Neural cell (in vitro differentiated cells): ENCODE measurements at regions not wholly inside any gene's neighbourhood (a gene's known extent, or its start where the extent isn't known, plus 50 kb on each side); places are given as distances from the start of the nearest gene placed in this dataset.

Source experiments
- CTCF ChIP-seq: fragments of 450-650 bp; IDR thresholded peaks from 2 replicates; pipeline ENCODE4 v1.5.1; 2014; ENCODE audit warnings: antibody characterized with exemption, mild to moderate bottlenecking, moderate library complexity; ENCODE audit not compliant: poor library complexity, severe bottlenecking
- EP300 ChIP-seq: fragments of 450-650 bp; conservative IDR thresholded peaks from 2 replicates; pipeline ENCODE4 v1.6.1; 2014; ENCODE audit warnings: antibody characterized with exemption, mild to moderate bottlenecking, moderate library complexity; ENCODE audit not compliant: poor library complexity, severe bottlenecking
- EZH2 ChIP-seq: fragments of 200-600, 300-800 bp; shearing (Covaris generic), sonication (generic); IDR thresholded peaks from 2 replicates; pipeline ENCODE4 v1.6.1; 2014; ENCODE audit warnings: antibody characterized with exemption, low read length, borderline replicate concordance, mild to moderate bottlenecking; ENCODE audit not compliant: insufficient read depth, poor library complexity, severe bottlenecking
- MXI1 ChIP-seq: fragments of 450-650 bp; conservative IDR thresholded peaks from 2 replicates; pipeline ENCODE4 v1.6.1; 2014; ENCODE audit warnings: antibody characterized with exemption, mild to moderate bottlenecking; ENCODE audit not compliant: poor library complexity, severe bottlenecking
- POLR2AphosphoS5 ChIP-seq: IDR thresholded peaks from 2 replicates; pipeline ENCODE4 v1.6.1; 2012
- RAD21 ChIP-seq: fragments of 450-650 bp; conservative IDR thresholded peaks from 2 replicates; pipeline ENCODE4 v1.6.1; 2014; ENCODE audit warnings: antibody characterized with exemption, mild to moderate bottlenecking, moderate library complexity
- REST ChIP-seq: IDR thresholded peaks from 2 replicates; pipeline ENCODE4 v1.6.1; 2012; ENCODE audit warnings: borderline replicate concordance
- TAF1 ChIP-seq: IDR thresholded peaks from 2 replicates; pipeline ENCODE4 v1.6.1; 2012; ENCODE audit warnings: low read depth

GRCh38 chr22:23438216-23438615 lies 141.9 kb downstream of the IGLL1 start:
- TF ChIP-seq CTCF = no peak
- no peak for TF ChIP-seq POLR2AphosphoS5
- TF ChIP-seq MXI1 = no peak
- no peak for TF ChIP-seq EP300
- no peak for TF ChIP-seq TAF1
- TF ChIP-seq EZH2 = no peak
- TF ChIP-seq RAD21 = no peak
- no peak for TF ChIP-seq REST
